Muscle layer of duodenum (tissue), 2 donors: ENCODE measurements at regions not wholly inside any gene's neighbourhood (a gene's known extent, or its start where the extent isn't known, plus 50 kb on each side); places are given as distances from the start of the nearest gene placed in this dataset.

ENCODE experiments used
- H3K27ac ChIP-seq: one replicate; pipeline ENCODE4 v1.7.0; 2013; ENCODE audit warnings: mild to moderate bottlenecking, low read length
- H3K27me3 ChIP-seq: one replicate; pipeline ENCODE4 v1.7.0; 2013; ENCODE audit warnings: low read depth, mild to moderate bottlenecking, control low read depth, low read length
- H3K36me3 ChIP-seq, 2 donors: one replicate each; pipeline ENCODE4 v1.7.0; 2013; ENCODE audit warnings: low read length in 2 of 2, control low read depth in 1 of 2, mild to moderate bottlenecking in 1 of 2; ENCODE audit not compliant: insufficient read depth in 2 of 2, control insufficient read depth in 1 of 2
- H3K4me1 ChIP-seq, 2 donors: one replicate each; pipeline ENCODE4 v1.7.0; 2013; ENCODE audit warnings: low read length in 2 of 2, mild to moderate bottlenecking in 2 of 2, control low read depth in 1 of 2, moderate library complexity in 1 of 2; ENCODE audit not compliant: insufficient read depth in 2 of 2, control insufficient read depth in 1 of 2
- H3K4me3 ChIP-seq, 2 donors: one replicate each; pipeline ENCODE4 v1.7.0; 2013; ENCODE audit warnings: low read length in 2 of 2, low read depth in 1 of 2, mild to moderate bottlenecking in 1 of 2
- H3K9me3 ChIP-seq, 2 donors: one replicate each; pipeline ENCODE4 v1.7.0; 2013; ENCODE audit warnings: low read length in 2 of 2, control low read depth in 1 of 2, mild to moderate bottlenecking in 1 of 2; ENCODE audit not compliant: control insufficient read depth in 1 of 2
- donor health status: healthy.

GRCh38 chr22:27114186-27114585, 456.8 kb downstream of the MIAT start:
- no peak overlapping the region for H3K27ac ChIP-seq
- no peaks in the 10 kb centered on the region for H3K27me3 ChIP-seq
- no peaks in the 10 kb centered on the region for H3K9me3 ChIP-seq
- H3K36me3 ChIP-seq = no peaks in the 10 kb centered on the region
- H3K4me1 ChIP-seq = peaks cover 4 to 9% of the 10 kb centered on the region in 2 donors
- no peak overlapping the region for H3K4me3 ChIP-seq

- H3K9me3 ChIP-seq = peaks cover 0 to 7% of the 10 kb centered on the region in 2 donors
- H3K4me1 ChIP-seq = peaks cover 4 to 9% of the 10 kb centered on the region in 2 donors
- no peak overlapping the region for H3K27ac ChIP-seq
- no peaks in the 10 kb centered on the region for H3K27me3 ChIP-seq
- H3K36me3 ChIP-seq = no peaks in the 10 kb centered on the region
- no peak overlapping the region for H3K4me3 ChIP-seq
Observed at GRCh38 chr22:27115410-27115809, 458.0 kb downstream of the MIAT start.

GRCh38 chr22:27115816-27116256, 458.4 kb downstream of the MIAT start:
- no peak overlapping the region for H3K4me3 ChIP-seq
- H3K36me3 ChIP-seq = no peaks in the 10 kb centered on the region
- peaks cover 0 to 7% of the 10 kb centered on the region in 2 donors for H3K9me3 ChIP-seq
- H3K27ac ChIP-seq = no peak overlapping the region
- H3K4me1 ChIP-seq = peaks cover 4 to 9% of the 10 kb centered on the region in 2 donors
- H3K27me3 ChIP-seq = no peaks in the 10 kb centered on the region

GRCh38 chr22:27116312-27117086, 459.1 kb downstream of the MIAT start:
- H3K27ac ChIP-seq = no peak overlapping the region
- H3K9me3 ChIP-seq = peaks cover 0 to 7% of the 10 kb centered on the region in 2 donors
- H3K4me3 ChIP-seq = no peak overlapping the region
- peaks cover 4 to 9% of the 10 kb centered on the region in 2 donors for H3K4me1 ChIP-seq
- no peaks in the 10 kb centered on the region for H3K36me3 ChIP-seq
- no peaks in the 10 kb centered on the region for H3K27me3 ChIP-seq

- H3K27ac ChIP-seq = no peak overlapping the region
- H3K4me3 ChIP-seq = no peak overlapping the region
- no peaks in the 10 kb centered on the region for H3K36me3 ChIP-seq
- peaks cover 0 to 7% of the 10 kb centered on the region in 2 donors for H3K9me3 ChIP-seq
- H3K4me1 ChIP-seq = peaks cover 0 to 9% of the 10 kb centered on the region in 2 donors
- no peaks in the 10 kb centered on the region for H3K27me3 ChIP-seq
Observed at GRCh38 chr22:27120036-27120435, 462.6 kb downstream of the MIAT start.

GRCh38 chr22:27122574-27122973, 465.2 kb downstream of the MIAT start:
- Histone ChIP-seq H3K9me3 (peaks cover 0 to 7% of the 10 kb centered on the region in 2 donors), H3K4me1 (peaks cover 0 to 9% of the 10 kb centered on the region in 2 donors), H3K27ac (no peak overlapping the region), H3K4me3 (no peak overlapping the region), H3K27me3 (no peaks in the 10 kb centered on the region), H3K36me3 (no peaks in the 10 kb centered on the region)

- H3K9me3 ChIP-seq = peaks cover 0 to 7% of the 10 kb centered on the region in 2 donors
- H3K27ac ChIP-seq = no peak overlapping the region
- no peak overlapping the region for H3K4me3 ChIP-seq
- no peaks in the 10 kb centered on the region for H3K27me3 ChIP-seq
- no peaks in the 10 kb centered on the region for H3K36me3 ChIP-seq
- peaks cover 0 to 15% of the 10 kb centered on the region in 2 donors for H3K4me1 ChIP-seq
Observed at GRCh38 chr22:27123880-27124279, 466.5 kb downstream of the MIAT start.

GRCh38 chr22:27124351-27124966, 467.1 kb downstream of the MIAT start:
- Histone ChIP-seq H3K27ac (peak overlapping the region; percentile 16), H3K4me3 (no peak overlapping the region), H3K9me3 (peaks cover 0 to 7% of the 10 kb centered on the region in 2 donors), H3K36me3 (no peaks in the 10 kb centered on the region), H3K4me1 (peaks cover 5 to 21% of the 10 kb centered on the region in 2 donors), H3K27me3 (no peaks in the 10 kb centered on the region)

GRCh38 chr22:27125539-27125938, 468.2 kb downstream of the MIAT start:
- Histone ChIP-seq H3K9me3 (no peaks in the 10 kb centered on the region), H3K36me3 (no peaks in the 10 kb centered on the region), H3K4me3 (no peak overlapping the region), H3K27ac (no peak overlapping the region), H3K4me1 (peaks cover 5 to 21% of the 10 kb centered on the region in 2 donors), H3K27me3 (no peaks in the 10 kb centered on the region)

- Histone ChIP-seq H3K36me3 (no peaks in the 10 kb centered on the region), H3K4me3 (no peak overlapping the region), H3K9me3 (no peaks in the 10 kb centered on the region), H3K27me3 (no peaks in the 10 kb centered on the region), H3K4me1 (peaks cover 5 to 24% of the 10 kb centered on the region in 2 donors), H3K27ac (no peak overlapping the region)
Observed at GRCh38 chr22:27127911-27128310, 470.5 kb downstream of the MIAT start.

GRCh38 chr22:27128461-27129085, 471.2 kb downstream of the MIAT start:
- H3K4me3 ChIP-seq = no peak overlapping the region
- no peaks in the 10 kb centered on the region for H3K27me3 ChIP-seq
- peaks cover 5 to 31% of the 10 kb centered on the region in 2 donors for H3K4me1 ChIP-seq
- no peaks in the 10 kb centered on the region for H3K9me3 ChIP-seq
- H3K27ac ChIP-seq = no peak overlapping the region
- no peaks in the 10 kb centered on the region for H3K36me3 ChIP-seq
